ENCODE measurements at regions not wholly inside any gene's neighbourhood (a gene's known extent, or its start where the extent isn't known, plus 50 kb on each side); places are given as distances from the start of the nearest gene placed in this dataset.

GRCh38 chrX:129145385-129145784 is 377.9 kb downstream of the SMARCA1 start:
- Mint-ChIP-seq H3K4me1 (no peaks in the 10 kb centered on the region), H3K36me3 (no peaks in the 10 kb centered on the region), H3K27ac (no peak overlapping the region), H3K27me3 (peaks cover 0 to 2% (median 0%) of the 10 kb centered on the region in 5 donors), H3K9me3 (no peaks in the 10 kb centered on the region), H3K4me3 (no peak overlapping the region)
- POLR2A ChIA-PET = no interaction called here
- DNase-seq (no peak), ATAC-seq (no peak)

GRCh38 chrX:129144172-129145038 is 378.9 kb downstream of the SMARCA1 start:
- no peak overlapping the region for H3K4me3 Mint-ChIP-seq
- no peak for DNase-seq
- POLR2A ChIA-PET = no interaction called here
- H3K4me1 Mint-ChIP-seq = no peaks in the 10 kb centered on the region
- H3K36me3 Mint-ChIP-seq = no peaks in the 10 kb centered on the region
- H3K27me3 Mint-ChIP-seq = peaks cover 0 to 2% (median 0%) of the 10 kb centered on the region in 5 donors
- no peaks in the 10 kb centered on the region for H3K9me3 Mint-ChIP-seq
- H3K27ac Mint-ChIP-seq = no peak overlapping the region
- ATAC-seq = no peak

DNA sequence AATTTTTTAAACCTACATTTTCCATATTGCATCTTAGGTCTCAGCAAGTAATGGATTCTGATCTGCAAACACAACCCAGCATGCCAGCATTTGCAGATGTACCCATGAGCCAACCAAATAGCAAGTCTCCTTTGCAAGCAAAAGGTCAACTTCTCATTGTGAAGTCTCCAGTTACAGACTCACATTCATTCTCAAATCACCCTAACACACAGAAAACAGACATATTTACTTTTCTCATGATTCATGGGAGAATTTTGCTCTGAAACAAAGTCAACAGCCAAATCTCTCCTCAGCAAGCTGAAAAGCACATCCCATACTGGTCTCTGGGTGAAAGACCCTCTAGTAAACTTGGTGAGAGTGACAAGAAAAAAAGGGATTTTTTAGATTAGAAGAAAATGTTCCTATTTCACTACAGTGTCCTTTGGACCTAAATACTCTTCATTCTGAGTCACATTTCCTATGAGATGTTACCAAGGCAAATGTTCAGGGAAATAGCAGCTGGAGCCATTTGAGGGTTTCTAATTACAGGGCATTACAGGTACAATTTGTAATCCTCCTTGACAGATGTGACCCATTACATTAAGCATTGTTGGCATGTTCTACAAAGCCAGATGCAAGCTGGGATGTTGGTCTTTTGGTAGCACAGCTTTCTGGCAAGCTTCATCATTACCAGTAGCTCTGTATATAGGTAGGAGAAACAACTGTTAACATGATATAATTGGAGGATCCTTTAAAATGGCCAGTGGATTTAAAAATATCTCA is 383.3 kb downstream of the SMARCA1 start:
- ATAC-seq (no peak), DNase-seq (no peak)
- POLR2A ChIA-PET = no interaction called here
- Mint-ChIP-seq H3K4me3 (no peak overlapping the region), H3K27me3 (peaks cover 0 to 4% (median 0%) of the 10 kb centered on the region in 5 donors), H3K27ac (no peak overlapping the region), H3K4me1 (no peaks in the 10 kb centered on the region), H3K36me3 (no peaks in the 10 kb centered on the region), H3K9me3 (no peaks in the 10 kb centered on the region)

GRCh38 chrX:129125122-129125914 is 398.0 kb downstream of the SMARCA1 start:
- Mint-ChIP-seq H3K4me1 (no peaks in the 10 kb centered on the region), H3K36me3 (no peaks in the 10 kb centered on the region), H3K27me3 (peaks cover 0 to 12% (median 2%) of the 10 kb centered on the region in 5 donors), H3K4me3 (no peak overlapping the region), H3K9me3 (no peaks in the 10 kb centered on the region), H3K27ac (no peak overlapping the region)
- no peak for DNase-seq
- ATAC-seq = no peak
- POLR2A ChIA-PET = no interaction called here

- H3K4me1 Mint-ChIP-seq = no peaks in the 10 kb centered on the region
- no peaks in the 10 kb centered on the region for H3K9me3 Mint-ChIP-seq
- H3K4me3 Mint-ChIP-seq = no peak overlapping the region
- H3K27ac Mint-ChIP-seq = no peak overlapping the region
- H3K36me3 Mint-ChIP-seq = no peaks in the 10 kb centered on the region
- DNase-seq = no peak
- no peak for ATAC-seq
- peaks cover 0 to 12% (median 1%) of the 10 kb centered on the region in 5 donors for H3K27me3 Mint-ChIP-seq
- POLR2A ChIA-PET = no interaction called here
Observed at GRCh38 chrX:129123795-129124194, 399.5 kb downstream of the SMARCA1 start.

GRCh38 chrX:129116676-129117470 is 406.4 kb downstream of the SMARCA1 start:
- peak overlapping the region in 1 of 10 donors; percentile 29 for H3K27ac Mint-ChIP-seq
- POLR2A ChIA-PET = no interaction called here
- no peaks in the 10 kb centered on the region for H3K27me3 Mint-ChIP-seq
- H3K36me3 Mint-ChIP-seq = no peaks in the 10 kb centered on the region
- no peak for ATAC-seq
- H3K9me3 Mint-ChIP-seq = no peaks in the 10 kb centered on the region
- no peaks in the 10 kb centered on the region for H3K4me1 Mint-ChIP-seq
- no peak for DNase-seq
- H3K4me3 Mint-ChIP-seq = no peak overlapping the region

DNA sequence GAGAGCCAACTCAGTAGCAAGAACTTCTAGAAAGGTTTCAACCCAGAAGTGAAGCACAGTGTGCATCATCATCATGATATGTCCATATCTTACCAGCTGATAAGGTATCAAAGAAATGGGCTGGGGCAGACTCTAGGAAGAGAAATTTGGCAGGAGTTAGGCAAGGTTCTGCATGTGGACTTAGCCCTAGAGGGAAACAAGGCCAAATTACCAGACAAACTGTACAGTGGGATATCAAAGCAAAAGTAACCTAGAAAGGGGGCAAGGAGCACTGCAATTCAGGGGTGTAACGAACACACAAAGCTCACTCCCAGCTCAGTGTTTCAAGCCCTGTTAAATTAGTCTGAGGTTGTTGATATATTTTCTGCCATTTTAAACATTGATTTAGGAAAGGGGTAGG is 407.4 kb downstream of the SMARCA1 start:
- POLR2A ChIA-PET = no interaction called here
- Mint-ChIP-seq H3K4me1 (no peaks in the 10 kb centered on the region), H3K4me3 (no peak overlapping the region), H3K36me3 (no peaks in the 10 kb centered on the region), H3K9me3 (no peaks in the 10 kb centered on the region), H3K27me3 (no peaks in the 10 kb centered on the region), H3K27ac (no peak overlapping the region)
- ATAC-seq (no peak), DNase-seq (no peak)

DNA sequence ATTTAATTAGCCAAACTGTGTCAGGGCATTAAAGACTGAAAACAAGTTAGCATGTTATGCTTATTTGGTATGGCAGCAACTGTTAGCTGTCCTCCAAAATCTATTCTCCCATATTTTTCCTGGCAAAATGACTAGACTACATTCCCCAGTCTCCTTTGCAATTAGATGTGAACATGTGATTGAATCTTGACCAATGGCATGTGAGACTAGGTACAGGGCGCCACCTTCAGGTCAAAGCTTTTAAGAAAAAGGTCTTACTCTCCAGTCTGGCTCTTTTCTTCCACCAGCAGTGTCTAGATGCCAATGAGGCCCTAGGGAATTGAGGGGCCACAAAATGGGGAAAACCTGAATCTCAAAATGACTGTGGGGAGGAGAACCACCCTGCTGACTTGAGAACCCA is 408.2 kb downstream of the SMARCA1 start:
- Mint-ChIP-seq H3K27ac (no peak overlapping the region), H3K27me3 (no peaks in the 10 kb centered on the region), H3K36me3 (no peaks in the 10 kb centered on the region), H3K9me3 (no peaks in the 10 kb centered on the region), H3K4me3 (no peak overlapping the region), H3K4me1 (no peaks in the 10 kb centered on the region)
- DNase-seq = no peak
- POLR2A ChIA-PET = no interaction called here
- no peak for ATAC-seq

- Mint-ChIP-seq H3K36me3 (no peaks in the 10 kb centered on the region), H3K9me3 (no peaks in the 10 kb centered on the region), H3K4me1 (no peaks in the 10 kb centered on the region), H3K27ac (no peak overlapping the region), H3K27me3 (peaks cover 0 to 7% (median 2%) of the 10 kb centered on the region in 5 donors), H3K4me3 (no peak overlapping the region)
- DNase-seq (no peak), ATAC-seq (no peak)
- POLR2A ChIA-PET = no interaction called here
Observed at GRCh38 chrX:129111081-129111798, 412.1 kb downstream of the SMARCA1 start.

DNA sequence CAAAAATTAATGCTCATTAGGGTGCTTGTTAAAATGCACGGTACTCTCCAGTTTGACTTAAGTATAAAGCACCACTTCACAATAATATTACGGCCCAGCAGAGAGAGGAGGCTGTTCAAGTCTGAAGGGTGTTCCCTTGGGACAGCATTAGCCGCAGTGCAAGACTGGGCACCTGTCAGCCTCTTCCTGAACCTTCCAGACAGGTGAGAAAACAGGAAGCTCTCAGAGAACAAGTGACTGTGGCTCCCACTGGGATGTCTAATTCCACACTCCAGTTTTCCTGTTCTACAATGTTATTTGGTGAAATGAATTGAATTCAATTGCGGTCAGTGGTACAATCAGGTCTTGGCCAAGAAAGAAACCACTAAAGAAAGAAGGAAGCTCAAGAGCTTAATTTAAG is 414.4 kb downstream of the SMARCA1 start:
- POLR2A ChIA-PET = no interaction called here
- DNase-seq (no peak), ATAC-seq (no peak)
- H3K4me1 Mint-ChIP-seq = no peaks in the 10 kb centered on the region
- H3K27me3 Mint-ChIP-seq = peaks cover 0 to 15% (median 2%) of the 10 kb centered on the region in 5 donors
- H3K27ac Mint-ChIP-seq = no peak overlapping the region
- H3K9me3 Mint-ChIP-seq = no peaks in the 10 kb centered on the region
- no peaks in the 10 kb centered on the region for H3K36me3 Mint-ChIP-seq
- no peak overlapping the region for H3K4me3 Mint-ChIP-seq

DNA sequence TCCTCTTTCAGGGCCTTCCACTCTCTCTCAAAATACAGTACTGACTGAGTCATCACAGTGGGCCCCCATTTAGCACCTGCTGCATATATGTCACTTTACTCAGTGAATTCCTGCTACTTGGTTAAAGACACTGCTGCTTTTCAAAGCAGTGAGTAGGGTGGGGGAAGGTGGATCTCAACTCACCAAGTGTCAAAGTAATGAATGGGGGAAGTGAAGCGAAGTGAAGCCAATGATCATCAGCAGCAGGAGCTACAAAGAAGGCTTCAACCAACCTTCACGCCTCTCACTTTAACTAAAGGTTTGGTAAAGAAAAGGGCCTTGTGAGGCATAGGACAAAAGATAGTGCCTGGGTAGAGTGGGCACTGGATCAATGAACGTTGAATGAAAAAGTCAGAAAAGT is 424.1 kb downstream of the SMARCA1 start:
- POLR2A ChIA-PET = no interaction called here
- DNase-seq (no peak), ATAC-seq (no peak)
- Mint-ChIP-seq H3K4me3 (no peak overlapping the region), H3K27ac (no peak overlapping the region), H3K9me3 (no peaks in the 10 kb centered on the region), H3K4me1 (no peaks in the 10 kb centered on the region), H3K36me3 (no peaks in the 10 kb centered on the region), H3K27me3 (peaks cover 0 to 12% (median 2%) of the 10 kb centered on the region in 5 donors)

DNA sequence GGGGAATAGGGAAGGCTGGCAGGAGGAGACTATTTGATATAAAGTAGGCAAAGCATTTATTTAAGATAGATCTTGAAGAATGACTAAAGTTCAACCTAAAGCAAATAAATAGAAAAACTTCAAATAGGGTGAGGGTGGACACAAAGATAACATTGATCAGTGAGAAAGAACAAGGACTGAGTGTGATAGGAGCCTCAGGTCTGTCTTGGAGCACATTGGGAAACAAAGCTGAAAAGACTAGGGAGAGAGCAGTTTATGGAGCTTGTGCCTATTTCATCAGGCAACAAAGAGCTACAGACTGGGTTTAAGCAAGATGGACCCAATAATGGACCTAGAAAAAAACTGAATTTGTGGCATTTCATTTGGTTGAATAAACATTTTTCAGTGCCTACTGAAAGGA is 425.6 kb downstream of the SMARCA1 start:
- no peak overlapping the region for H3K4me3 Mint-ChIP-seq
- no peaks in the 10 kb centered on the region for H3K4me1 Mint-ChIP-seq
- H3K27me3 Mint-ChIP-seq = peaks cover 0 to 12% (median 2%) of the 10 kb centered on the region in 5 donors
- POLR2A ChIA-PET = no interaction called here
- ATAC-seq = no peak
- no peaks in the 10 kb centered on the region for H3K9me3 Mint-ChIP-seq
- no peak for DNase-seq
- no peak overlapping the region for H3K27ac Mint-ChIP-seq
- H3K36me3 Mint-ChIP-seq = no peaks in the 10 kb centered on the region
